ENCODE measurements at regions not wholly inside any gene's neighbourhood (a gene's known extent, or its start where the extent isn't known, plus 50 kb on each side); places are given as distances from the start of the nearest gene placed in this dataset.

DNA sequence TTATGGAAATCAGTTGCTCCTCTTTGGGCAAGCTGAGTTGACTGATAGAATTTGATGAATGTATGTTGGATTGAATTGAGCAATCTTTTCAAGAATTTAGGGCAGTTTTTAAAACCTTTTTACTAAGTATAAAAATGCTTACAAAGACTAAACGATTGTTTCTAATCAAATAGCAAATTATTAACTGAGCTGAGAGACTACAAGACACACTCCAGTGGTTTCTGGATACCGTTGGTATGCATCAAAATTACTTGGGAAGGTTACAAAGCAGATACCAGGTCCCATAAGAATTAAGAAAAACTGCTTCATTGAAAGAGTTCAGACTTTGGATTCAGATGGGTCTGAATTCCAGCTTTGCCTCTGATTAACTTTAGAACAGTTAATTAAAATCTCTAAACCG, 721.4 kb downstream of the FAM181B start:
- H4K20me1 ChIP-seq (ENCODE audit: low read depth) = no peaks in the 10 kb centered on the region
- no peaks in the 10 kb centered on the region for H3K9me3 Mint-ChIP-seq
- TF ChIP-seq CTCF (IDR thresholded peaks at IDR 0.05) (no peak), EZH2phosphoT487 (IDR thresholded peaks at IDR 0.05) (no peak)
- H3K9ac ChIP-seq = no peak overlapping the region
- H3K36me3 Mint-ChIP-seq = no peaks in the 10 kb centered on the region
- H3K4me3 Mint-ChIP-seq = no peak overlapping the region
- peaks cover 2% of the 10 kb centered on the region for H3K27me3 Mint-ChIP-seq (ENCODE audit: insufficient read depth, low read depth)
- no peaks in the 10 kb centered on the region for H3K4me1 Mint-ChIP-seq
- H3F3A ChIP-seq (ENCODE audit: low read depth) = no peaks in the 10 kb centered on the region
- DNase-seq (ENCODE audit: low spot score) = no peak
- H3K4me1 ChIP-seq = no peaks in the 10 kb centered on the region
- no peaks in the 10 kb centered on the region for H3K36me3 ChIP-seq
- H3K9me3 ChIP-seq (ENCODE audit: low read depth) = no peaks in the 10 kb centered on the region
- H3K4me3 ChIP-seq = no peak overlapping the region
- H3K27ac Mint-ChIP-seq = no peak overlapping the region
- H3K79me2 ChIP-seq (ENCODE audit: low read depth) = no peaks in the 10 kb centered on the region
- H3K4me2 ChIP-seq = no peak overlapping the region
- no peaks in the 10 kb centered on the region for H3K27me3 ChIP-seq
- no peak overlapping the region for H2AFZ ChIP-seq (replicated peaks)
- no peak overlapping the region for H3K27ac ChIP-seq

- H3K9ac ChIP-seq = no peak overlapping the region
- no peaks in the 10 kb centered on the region for H3F3A ChIP-seq (ENCODE audit: low read depth)
- DNase-seq (ENCODE audit: low spot score) = no peak
- no peaks in the 10 kb centered on the region for H3K9me3 ChIP-seq (ENCODE audit: low read depth)
- H3K27ac ChIP-seq = no peak overlapping the region
- H3K27me3 ChIP-seq = no peaks in the 10 kb centered on the region
- Mint-ChIP-seq H3K27me3 (ENCODE audit: insufficient read depth, low read depth) (no peaks in the 10 kb centered on the region), H3K4me1 (no peaks in the 10 kb centered on the region), H3K36me3 (no peaks in the 10 kb centered on the region), H3K27ac (no peak overlapping the region), H3K4me3 (no peak overlapping the region), H3K9me3 (no peaks in the 10 kb centered on the region)
- H3K4me2 ChIP-seq = no peak overlapping the region
- H3K4me1 ChIP-seq = no peaks in the 10 kb centered on the region
- H3K79me2 ChIP-seq (ENCODE audit: low read depth) = no peaks in the 10 kb centered on the region
- no peak overlapping the region for H2AFZ ChIP-seq (replicated peaks)
- H3K4me3 ChIP-seq = no peak overlapping the region
- TF ChIP-seq EZH2 (IDR thresholded peaks at IDR 0.05) (no peak), EZH2phosphoT487 (IDR thresholded peaks at IDR 0.05) (no peak), CTCF (IDR thresholded peaks at IDR 0.05) (no peak)
- H3K36me3 ChIP-seq = no peaks in the 10 kb centered on the region
- H4K20me1 ChIP-seq (ENCODE audit: low read depth) = no peaks in the 10 kb centered on the region
These were observed 724.5 kb downstream of the FAM181B start for GRCh38 chr11:82009133-82009532.

GRCh38 chr11:82007521-82007920, 726.1 kb downstream of the FAM181B start:
- no peak overlapping the region for H3K27ac ChIP-seq
- no peak overlapping the region for H2AFZ ChIP-seq (replicated peaks)
- H3F3A ChIP-seq (ENCODE audit: low read depth) = no peaks in the 10 kb centered on the region
- no peak overlapping the region for H3K4me3 ChIP-seq
- H3K4me2 ChIP-seq = no peak overlapping the region
- no peaks in the 10 kb centered on the region for H3K4me1 ChIP-seq
- H4K20me1 ChIP-seq (ENCODE audit: low read depth) = no peaks in the 10 kb centered on the region
- no peaks in the 10 kb centered on the region for H3K27me3 Mint-ChIP-seq (ENCODE audit: insufficient read depth, low read depth)
- H3K4me1 Mint-ChIP-seq = peaks cover 2% of the 10 kb centered on the region
- no peak overlapping the region for H3K4me3 Mint-ChIP-seq
- no peaks in the 10 kb centered on the region for H3K27me3 ChIP-seq
- H3K9me3 Mint-ChIP-seq = no peaks in the 10 kb centered on the region
- DNase-seq (ENCODE audit: low spot score) = no peak
- no peak overlapping the region for H3K9ac ChIP-seq
- TF ChIP-seq EZH2phosphoT487 (IDR thresholded peaks at IDR 0.05) (no peak), EZH2 (IDR thresholded peaks at IDR 0.05) (no peak), CTCF (IDR thresholded peaks at IDR 0.05) (no peak)
- no peak overlapping the region for H3K27ac Mint-ChIP-seq
- no peaks in the 10 kb centered on the region for H3K36me3 ChIP-seq
- H3K79me2 ChIP-seq (ENCODE audit: low read depth) = no peaks in the 10 kb centered on the region
- H3K9me3 ChIP-seq (ENCODE audit: low read depth) = no peaks in the 10 kb centered on the region
- H3K36me3 Mint-ChIP-seq = no peaks in the 10 kb centered on the region

Measured in neural progenitor cell (in vitro differentiated cells).